ENCODE measurements at regions not wholly inside any gene's neighbourhood (a gene's known extent, or its start where the extent isn't known, plus 50 kb on each side); places are given as distances from the start of the nearest gene placed in this dataset.

DNA sequence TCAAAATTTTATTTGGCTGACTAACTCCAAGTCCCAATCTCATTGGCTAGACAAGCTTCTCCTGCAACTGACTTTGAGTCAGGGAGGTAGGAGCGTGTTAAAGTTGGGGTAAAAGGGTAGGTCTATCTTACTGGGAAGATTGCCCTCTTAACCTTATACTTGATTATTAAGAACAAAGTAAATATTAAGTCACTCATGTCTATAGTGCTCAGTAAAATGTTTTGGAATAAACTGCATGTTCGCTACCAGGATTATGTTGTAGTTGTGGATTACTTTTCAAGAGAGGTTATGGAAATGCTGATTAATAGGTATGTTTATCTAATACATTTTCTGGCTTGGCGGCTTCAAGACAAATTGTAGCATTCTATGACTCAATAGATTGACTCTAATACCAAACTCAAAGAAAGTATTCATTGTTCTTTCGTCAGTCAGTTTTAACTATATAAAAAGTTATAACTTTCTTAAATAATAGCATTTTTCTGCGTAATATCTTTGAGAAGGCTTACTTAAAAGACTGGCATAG is 539.1 kb downstream of the PSAT1 start:
- in situ Hi-C loops (cut with MboI; ENCODE audit: low sequenced_read_pairs, unreplicated experiment), result no loop called here
- TF ChIP-seq, protein P1, sequence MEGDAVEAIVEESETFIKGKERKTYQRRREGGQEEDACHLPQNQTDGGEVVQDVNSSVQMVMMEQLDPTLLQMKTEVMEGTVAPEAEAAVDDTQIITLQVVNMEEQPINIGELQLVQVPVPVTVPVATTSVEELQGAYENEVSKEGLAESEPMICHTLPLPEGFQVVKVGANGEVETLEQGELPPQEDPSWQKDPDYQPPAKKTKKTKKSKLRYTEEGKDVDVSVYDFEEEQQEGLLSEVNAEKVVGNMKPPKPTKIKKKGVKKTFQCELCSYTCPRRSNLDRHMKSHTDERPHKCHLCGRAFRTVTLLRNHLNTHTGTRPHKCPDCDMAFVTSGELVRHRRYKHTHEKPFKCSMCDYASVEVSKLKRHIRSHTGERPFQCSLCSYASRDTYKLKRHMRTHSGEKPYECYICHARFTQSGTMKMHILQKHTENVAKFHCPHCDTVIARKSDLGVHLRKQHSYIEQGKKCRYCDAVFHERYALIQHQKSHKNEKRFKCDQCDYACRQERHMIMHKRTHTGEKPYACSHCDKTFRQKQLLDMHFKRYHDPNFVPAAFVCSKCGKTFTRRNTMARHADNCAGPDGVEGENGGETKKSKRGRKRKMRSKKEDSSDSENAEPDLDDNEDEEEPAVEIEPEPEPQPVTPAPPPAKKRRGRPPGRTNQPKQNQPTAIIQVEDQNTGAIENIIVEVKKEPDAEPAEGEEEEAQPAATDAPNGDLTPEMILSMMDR (IDR thresholded peaks at IDR 0.05; ENCODE audit: borderline replicate concordance, control extremely low read depth, extremely low read depth, insufficient read depth, missing control alignments), result no peak
- no peak for DNase-seq (ENCODE audit: low spot score)

DNA sequence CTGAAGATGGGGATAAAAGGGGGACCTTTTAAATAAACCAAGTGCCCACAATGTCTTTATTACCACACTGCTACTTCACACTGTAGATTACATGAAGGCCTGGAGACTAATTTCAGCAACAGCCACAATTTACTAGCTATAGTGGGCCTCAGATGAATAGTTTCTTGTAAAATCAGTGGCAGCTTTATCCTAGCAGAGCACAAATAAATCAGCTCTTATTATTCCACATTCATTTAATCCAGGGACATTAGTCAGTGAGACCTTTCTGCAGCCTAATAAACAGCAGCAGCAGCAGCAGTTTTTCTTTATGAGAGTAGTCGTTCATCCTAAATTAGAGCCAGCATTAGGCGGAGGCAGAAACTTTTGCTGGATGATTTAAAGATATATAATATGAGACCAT is 542.3 kb downstream of the PSAT1 start:
- in situ Hi-C loops (cut with MboI; ENCODE audit: low sequenced_read_pairs, unreplicated experiment), result no loop called here
- DNase-seq (ENCODE audit: low spot score), result no peak
- TF ChIP-seq, protein P1 (IDR thresholded peaks at IDR 0.05; ENCODE audit: borderline replicate concordance, control extremely low read depth, extremely low read depth, insufficient read depth, missing control alignments), result no peak

DNA sequence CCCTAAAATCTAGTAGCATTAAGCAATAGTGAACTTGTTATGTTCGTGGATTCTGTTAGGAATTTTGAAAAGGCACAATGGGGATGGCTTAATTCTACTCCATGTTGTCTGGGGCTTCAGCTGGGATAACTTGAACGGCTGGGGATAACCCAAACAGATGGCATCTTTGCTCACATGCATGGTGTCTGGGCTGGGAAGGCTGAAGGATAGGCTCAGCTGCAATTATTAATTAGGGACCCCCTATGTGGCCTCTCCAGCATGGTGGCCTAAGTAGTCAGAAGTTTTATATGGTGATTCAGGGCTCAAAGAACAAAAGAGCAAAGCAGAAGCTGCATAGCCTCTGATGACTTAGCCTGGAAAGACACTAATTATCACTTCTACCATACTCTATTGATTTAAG is 551.1 kb downstream of the PSAT1 start:
- in situ Hi-C loops (cut with MboI; ENCODE audit: low sequenced_read_pairs, unreplicated experiment), result no loop called here
- TF ChIP-seq, protein P1 (IDR thresholded peaks at IDR 0.05; ENCODE audit: borderline replicate concordance, control extremely low read depth, extremely low read depth, insufficient read depth, missing control alignments), result no peak
- no peak for DNase-seq (ENCODE audit: low spot score)

DNA sequence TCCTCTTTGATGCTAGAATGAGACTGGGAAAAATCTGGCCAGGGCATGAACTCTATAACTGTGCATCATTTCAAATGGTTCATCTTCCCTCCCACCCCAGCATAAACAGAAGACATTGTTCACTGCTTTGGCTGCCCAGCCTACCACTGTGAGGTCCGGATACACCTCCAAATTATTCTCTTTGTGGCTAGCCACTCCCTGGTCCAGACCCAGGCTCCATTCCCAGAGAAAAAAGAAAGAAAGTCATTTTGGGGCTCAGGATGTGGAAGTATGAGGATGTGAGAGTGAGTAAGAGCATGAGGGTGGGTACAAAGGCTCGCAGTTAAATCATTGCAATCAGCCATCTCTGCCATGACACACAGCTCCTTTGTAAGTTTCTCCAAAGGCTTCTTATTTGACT is 559.2 kb downstream of the PSAT1 start:
- DNase-seq (ENCODE audit: low spot score), result no peak
- in situ Hi-C loops (cut with MboI; ENCODE audit: low sequenced_read_pairs, unreplicated experiment), result no loop called here
- TF ChIP-seq, protein P1 (IDR thresholded peaks at IDR 0.05; ENCODE audit: borderline replicate concordance, control extremely low read depth, extremely low read depth, insufficient read depth, missing control alignments), result no peak

DNA sequence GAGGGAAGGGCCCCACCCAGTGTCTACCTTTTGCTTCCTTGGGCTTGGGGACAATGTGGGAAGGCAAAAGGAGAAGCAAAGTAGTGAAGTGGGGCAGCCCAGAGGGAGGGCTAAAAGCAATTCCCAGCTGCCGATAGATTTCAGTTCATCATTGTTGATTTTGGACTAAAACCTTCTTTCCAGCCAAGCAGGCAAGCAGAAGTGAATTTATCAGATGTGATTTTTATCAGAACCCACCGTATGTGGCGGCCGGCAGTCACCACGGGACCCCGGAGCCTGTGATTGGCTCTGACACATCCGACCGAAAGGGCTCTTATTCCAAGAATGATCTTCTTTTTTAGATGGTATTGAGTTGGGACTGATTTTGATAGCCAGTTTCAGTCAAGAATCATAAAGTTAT is 559.9 kb downstream of the PSAT1 start:
- TF ChIP-seq, protein P1 (IDR thresholded peaks at IDR 0.05; ENCODE audit: borderline replicate concordance, control extremely low read depth, extremely low read depth, insufficient read depth, missing control alignments), result no peak
- in situ Hi-C loops (cut with MboI; ENCODE audit: low sequenced_read_pairs, unreplicated experiment), result no loop called here

DNA sequence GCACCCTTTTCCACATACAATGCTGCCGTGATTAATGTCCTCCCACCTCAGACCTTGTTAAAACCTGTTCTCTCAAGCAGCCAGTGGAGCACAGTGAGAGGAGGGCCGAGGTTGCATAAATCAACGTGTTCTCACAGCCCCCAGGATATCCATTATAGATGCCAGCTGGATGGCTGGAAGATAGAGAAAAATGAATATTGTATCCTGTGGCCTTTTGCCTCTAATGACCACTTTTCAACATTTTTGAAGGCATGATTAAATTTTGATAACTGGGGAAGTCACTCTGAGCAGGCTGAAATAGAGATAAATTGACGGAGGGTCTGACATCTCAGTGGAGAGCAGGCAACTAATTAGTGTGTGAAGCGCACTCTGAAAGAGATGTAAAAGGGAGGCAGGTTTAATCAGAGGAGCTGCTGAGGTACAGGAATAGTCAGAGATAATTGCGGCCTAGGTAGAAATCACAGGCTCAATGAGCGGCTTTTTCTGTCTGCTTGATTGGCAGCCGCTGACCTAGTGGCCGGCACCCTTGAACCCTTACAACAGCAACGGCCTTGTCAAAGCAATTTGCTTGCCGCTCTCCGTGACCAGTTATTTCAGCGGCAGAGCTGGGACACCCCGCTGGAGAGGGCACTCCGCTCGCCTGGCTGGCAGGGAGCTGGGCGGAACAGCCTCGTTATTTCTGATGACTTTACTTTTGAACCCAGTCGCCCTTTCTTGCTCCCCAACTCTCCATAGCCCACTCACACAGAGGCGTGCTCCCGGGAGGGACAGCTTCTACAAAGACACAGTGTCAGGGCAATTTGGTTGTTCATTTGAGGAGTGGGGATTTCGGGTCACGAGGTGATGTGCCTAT is 560.7 kb downstream of the PSAT1 start:
- in situ Hi-C loops (cut with MboI; ENCODE audit: low sequenced_read_pairs, unreplicated experiment), result no loop called here
- TF ChIP-seq, protein P1 (IDR thresholded peaks at IDR 0.05; ENCODE audit: borderline replicate concordance, control extremely low read depth, extremely low read depth, insufficient read depth, missing control alignments), result no peak

More for the DNA sequence above, 559.9 kb downstream of the PSAT1 start:
- DNase-seq (ENCODE audit: low spot score), result no peak

More for the DNA sequence above, 560.7 kb downstream of the PSAT1 start:
- DNase-seq (ENCODE audit: low spot score), result no peak
